ENCODE measurements at regions not wholly inside any gene's neighbourhood (a gene's known extent, or its start where the extent isn't known, plus 50 kb on each side); places are given as distances from the start of the nearest gene placed in this dataset.

GRCh38 chr17:70493277-70493874 lies 324.0 kb downstream of the KCNJ2 start:
- TF ChIP-seq EZH2 (IDR thresholded peaks at IDR 0.05; ENCODE audit: borderline replicate concordance, insufficient read depth, low read depth, low read length, poor library complexity, severe bottlenecking) (no peak), CTCF (IDR thresholded peaks at IDR 0.05) (no peak)
- Histone ChIP-seq H3K27ac (ENCODE audit: low read length in 2 of 2) (no peak overlapping the region), H3K9ac (ENCODE audit: low read length) (no peak overlapping the region), H3K36me3 (replicated peaks in 1 of 2; ENCODE audit: control extremely low read depth in 1 of 2, control insufficient read depth in 1 of 2, extremely low read depth in 1 of 2, insufficient read depth in 2 of 2, low read length in 1 of 2) (no peaks in the 10 kb centered on the region), H3K9me3 (ENCODE audit: control extremely low read depth in 1 of 3, control insufficient read depth in 2 of 3, insufficient read depth in 1 of 3, low read length in 2 of 3) (no peaks in the 10 kb centered on the region), H3K79me2 (ENCODE audit: control insufficient read depth, insufficient read depth, low read length) (no peaks in the 10 kb centered on the region), H3K27me3 (replicated peaks in 1 of 4; ENCODE audit: control extremely low read depth in 1 of 4, control insufficient read depth in 3 of 4, insufficient read depth in 4 of 4, low read length in 3 of 4) (no peaks in the 10 kb centered on the region), H2AFZ (ENCODE audit: insufficient read depth, low read depth, low read length, poor library complexity, severe bottlenecking) (no peak overlapping the region), H3K4me1 (ENCODE audit: control insufficient read depth in 2 of 2, insufficient read depth in 2 of 2, low read length in 2 of 2) (no peaks in the 10 kb centered on the region), H3K4me3 (ENCODE audit: control extremely low read depth in 1 of 5, extremely low read depth in 1 of 5, insufficient read depth in 1 of 5, low read depth in 2 of 5, low read length in 4 of 5) (no peak overlapping the region), H4K20me1 (ENCODE audit: control insufficient read depth, insufficient read depth, low read length, poor library complexity, severe bottlenecking) (no peaks in the 10 kb centered on the region), H3K4me2 (replicated peaks; ENCODE audit: low read depth, low read length, poor library complexity, severe bottlenecking) (no peak overlapping the region)
- Mint-ChIP-seq H3K9me3 (ENCODE audit: insufficient read depth) (no peaks in the 10 kb centered on the region), H3K27me3 (no peaks in the 10 kb centered on the region), H3K4me1 (no peaks in the 10 kb centered on the region), H3K27ac (no peak overlapping the region), H3K4me3 (no peak overlapping the region)
- ATAC-seq (ENCODE audit: low read depth), result no peak
- no CpG with 5 or more reads among the region's 3 CpGs for WGBS (ENCODE audit: insufficient coverage)
- intact Hi-C loops (cut with micrococcal nuclease), result no loop called here
- ChIA-PET CTCF (no interaction called here), POLR2A (no interaction called here)
- no peak for DNase-seq

GRCh38 chr17:70498631-70499030 lies 329.3 kb downstream of the KCNJ2 start:
- Histone ChIP-seq H3K36me3 (replicated peaks in 1 of 2; ENCODE audit: control extremely low read depth in 1 of 2, control insufficient read depth in 1 of 2, extremely low read depth in 1 of 2, insufficient read depth in 2 of 2, low read length in 1 of 2) (no peaks in the 10 kb centered on the region), H4K20me1 (ENCODE audit: control insufficient read depth, insufficient read depth, low read length, poor library complexity, severe bottlenecking) (no peaks in the 10 kb centered on the region), H3K4me2 (replicated peaks; ENCODE audit: low read depth, low read length, poor library complexity, severe bottlenecking) (no peak overlapping the region), H3K9me3 (ENCODE audit: control extremely low read depth in 1 of 3, control insufficient read depth in 2 of 3, insufficient read depth in 1 of 3, low read length in 2 of 3) (no peaks in the 10 kb centered on the region), H3K4me1 (ENCODE audit: control insufficient read depth in 2 of 2, insufficient read depth in 2 of 2, low read length in 2 of 2) (no peaks in the 10 kb centered on the region), H3K79me2 (ENCODE audit: control insufficient read depth, insufficient read depth, low read length) (no peaks in the 10 kb centered on the region), H3K9ac (ENCODE audit: low read length) (no peak overlapping the region), H3K4me3 (ENCODE audit: control extremely low read depth in 1 of 5, extremely low read depth in 1 of 5, insufficient read depth in 1 of 5, low read depth in 2 of 5, low read length in 4 of 5) (no peak overlapping the region), H3K27me3 (replicated peaks in 1 of 4; ENCODE audit: control extremely low read depth in 1 of 4, control insufficient read depth in 3 of 4, insufficient read depth in 4 of 4, low read length in 3 of 4) (no peaks in the 10 kb centered on the region), H3K27ac (ENCODE audit: low read length in 2 of 2) (no peak overlapping the region), H2AFZ (ENCODE audit: insufficient read depth, low read depth, low read length, poor library complexity, severe bottlenecking) (no peak overlapping the region)
- no peak for TF ChIP-seq EZH2 (IDR thresholded peaks at IDR 0.05; ENCODE audit: borderline replicate concordance, insufficient read depth, low read depth, low read length, poor library complexity, severe bottlenecking)
- no peak for TF ChIP-seq CTCF (IDR thresholded peaks at IDR 0.05)
- Mint-ChIP-seq H3K27ac (no peak overlapping the region), H3K4me1 (no peaks in the 10 kb centered on the region), H3K27me3 (no peaks in the 10 kb centered on the region), H3K9me3 (ENCODE audit: insufficient read depth) (no peaks in the 10 kb centered on the region), H3K4me3 (no peak overlapping the region)
- ChIA-PET CTCF (no interaction called here), POLR2A (no interaction called here)
- intact Hi-C loops (cut with micrococcal nuclease), result no loop called here
- DNase-seq (no peak), ATAC-seq (ENCODE audit: low read depth) (no peak)
- WGBS (ENCODE audit: insufficient coverage), result no CpG with 5 or more reads among the region's 2 CpGs

All from B cell (primary cell).